Lung (tissue), 11 donors: ENCODE measurements at regions not wholly inside any gene's neighbourhood (a gene's known extent, or its start where the extent isn't known, plus 50 kb on each side); places are given as distances from the start of the nearest gene placed in this dataset.
"Not testable (repeated sequence)": the region's sequence is repeated elsewhere in the genome, so short reads cannot be mapped to it uniquely, and the experiment has no call there.

Experiments
- ATAC-seq: fragments of 200-7000 bp; cut with Tn5 transposase; one replicate; pipeline ENCODE4 v1.9.1; 2020; ENCODE audit warnings: moderate number of reproducible peaks; ENCODE audit not compliant: insufficient read depth, low FRiP score
- DNase-seq, 3 donors: peaks; one replicate each; pipeline ENCODE4 v3.0.0-alpha.2; 2013 to 2017
- H3K27ac ChIP-seq, 2 donors: one replicate each; pipeline ENCODE4 v1.5.1; 2013; ENCODE audit warnings: mild to moderate bottlenecking in 2 of 2, moderate library complexity in 2 of 2, control low read depth in 1 of 2, inconsistent platforms in 1 of 2, low read depth in 1 of 2, low read length in 1 of 2
- H3K27me3 ChIP-seq, 3 donors: one replicate each; pipeline ENCODE4 v1.5.1; 2013; ENCODE audit warnings: low read length in 2 of 3; ENCODE audit not compliant: control insufficient read depth in 3 of 3, insufficient read depth in 3 of 3
- H3K36me3 ChIP-seq, 4 donors: one replicate each; pipeline ENCODE4 v1.5.1; 2013; ENCODE audit warnings: low read length in 4 of 4, mild to moderate bottlenecking in 1 of 4, moderate library complexity in 1 of 4; ENCODE audit not compliant: control insufficient read depth in 4 of 4, insufficient read depth in 4 of 4
- H3K4me1 ChIP-seq, 5 donors: one replicate each; pipeline ENCODE4 v1.5.1; 2013; ENCODE audit warnings: low read length in 5 of 5, mild to moderate bottlenecking in 2 of 5, moderate library complexity in 1 of 5; ENCODE audit not compliant: control insufficient read depth in 5 of 5, insufficient read depth in 5 of 5
- H3K4me3 ChIP-seq: one replicate; pipeline ENCODE4 v1.5.1; 2013; ENCODE audit warnings: mild to moderate bottlenecking, control low read depth, moderate library complexity
- H3K9ac ChIP-seq, 2 donors: one replicate each; pipeline ENCODE4 v1.5.1; 2013; ENCODE audit warnings: low read length in 2 of 2, control low read depth in 1 of 2; ENCODE audit not compliant: insufficient read depth in 1 of 2
- H3K9me3 ChIP-seq, 4 donors: one replicate each; pipeline ENCODE4 v1.5.1; 2013; ENCODE audit warnings: low read length in 3 of 4, mild to moderate bottlenecking in 1 of 4, moderate library complexity in 1 of 4; ENCODE audit not compliant: control insufficient read depth in 4 of 4, insufficient read depth in 3 of 4
- WGBS, 2 donors: extraction: QIAGEN DNeasy Blood & Tissue Kit; methylation state at CpG; one replicate each; pipeline ENCODE4 v1.1.7; 2013; 5-methylcytosine and 5-hydroxymethylcytosine counted together
- TF ChIP-seq, protein P1 (sequence below): IDR thresholded peaks from 2 replicates; pipeline ENCODE4 v1.5.1; 2012; ENCODE audit warnings: mild to moderate bottlenecking; ENCODE audit errors: control extremely low read depth, extremely low read depth
- donor health status: control.
- donor health status: control.
- donor health status: Bipolar disorder and iron deficiency.
- donor health status: healthy.
- donor health status: DM: yes; HTN: yes; CAD: no.

- DNase-seq: no peak
- TF ChIP-seq, protein P1, sequence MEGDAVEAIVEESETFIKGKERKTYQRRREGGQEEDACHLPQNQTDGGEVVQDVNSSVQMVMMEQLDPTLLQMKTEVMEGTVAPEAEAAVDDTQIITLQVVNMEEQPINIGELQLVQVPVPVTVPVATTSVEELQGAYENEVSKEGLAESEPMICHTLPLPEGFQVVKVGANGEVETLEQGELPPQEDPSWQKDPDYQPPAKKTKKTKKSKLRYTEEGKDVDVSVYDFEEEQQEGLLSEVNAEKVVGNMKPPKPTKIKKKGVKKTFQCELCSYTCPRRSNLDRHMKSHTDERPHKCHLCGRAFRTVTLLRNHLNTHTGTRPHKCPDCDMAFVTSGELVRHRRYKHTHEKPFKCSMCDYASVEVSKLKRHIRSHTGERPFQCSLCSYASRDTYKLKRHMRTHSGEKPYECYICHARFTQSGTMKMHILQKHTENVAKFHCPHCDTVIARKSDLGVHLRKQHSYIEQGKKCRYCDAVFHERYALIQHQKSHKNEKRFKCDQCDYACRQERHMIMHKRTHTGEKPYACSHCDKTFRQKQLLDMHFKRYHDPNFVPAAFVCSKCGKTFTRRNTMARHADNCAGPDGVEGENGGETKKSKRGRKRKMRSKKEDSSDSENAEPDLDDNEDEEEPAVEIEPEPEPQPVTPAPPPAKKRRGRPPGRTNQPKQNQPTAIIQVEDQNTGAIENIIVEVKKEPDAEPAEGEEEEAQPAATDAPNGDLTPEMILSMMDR: no peak
- H3K27me3 ChIP-seq: no peaks in the 10 kb centered on the region
- no peaks in the 10 kb centered on the region for H3K36me3 ChIP-seq
- no peaks in the 10 kb centered on the region for H3K4me1 ChIP-seq
- no peak overlapping the region for H3K4me3 ChIP-seq
- H3K27ac ChIP-seq: no peak overlapping the region
- ATAC-seq: no peak
- no peaks in the 10 kb centered on the region for H3K9me3 ChIP-seq
- no peak overlapping the region for H3K9ac ChIP-seq
Measured at GRCh38 chr10:53357587-53357986, 585.0 kb upstream of the MBL2 start.

GRCh38 chr10:53356616-53357349 is 584.2 kb upstream of the MBL2 start:
- no peaks in the 10 kb centered on the region for H3K4me1 ChIP-seq
- H3K9me3 ChIP-seq: no peaks in the 10 kb centered on the region
- H3K27ac ChIP-seq: no peak overlapping the region
- H3K27me3 ChIP-seq: no peaks in the 10 kb centered on the region
- H3K36me3 ChIP-seq: no peaks in the 10 kb centered on the region
- TF ChIP-seq, protein P1: no peak
- peak in 2 of 3 donors; percentile 6 to 22 for DNase-seq
- no peak overlapping the region for H3K4me3 ChIP-seq
- 68 to 84% methylated on average over 3 of the region's 3 CpGs for WGBS, 2 donors
- no peak overlapping the region for H3K9ac ChIP-seq
- no peak for ATAC-seq

- WGBS, 2 donors: 86 to 87% methylated on average over 7 of the region's 7 CpGs
- DNase-seq, H3K4me1 ChIP-seq, H3K9me3 ChIP-seq, H3K27ac ChIP-seq, H3K36me3 ChIP-seq, H3K9ac ChIP-seq, H3K4me3 ChIP-seq, H3K27me3 ChIP-seq, ATAC-seq: not testable (repeated sequence)
Measured at GRCh38 chr10:53342531-53342930, 569.9 kb upstream of the MBL2 start.

GRCh38 chr10:53338199-53338598 is 565.6 kb upstream of the MBL2 start:
- 59 to 73% methylated on average over 2 of the region's 2 CpGs for WGBS, 2 donors
- not testable (repeated sequence) for DNase-seq, H3K9ac ChIP-seq, H3K27me3 ChIP-seq, H3K9me3 ChIP-seq, ATAC-seq, H3K4me3 ChIP-seq, H3K4me1 ChIP-seq, H3K36me3 ChIP-seq, H3K27ac ChIP-seq

GRCh38 chr10:53335803-53336422 is 563.3 kb upstream of the MBL2 start:
- H3K4me3 ChIP-seq, DNase-seq, H3K27me3 ChIP-seq, H3K9me3 ChIP-seq, H3K36me3 ChIP-seq, H3K4me1 ChIP-seq, H3K9ac ChIP-seq, ATAC-seq, H3K27ac ChIP-seq: not testable (repeated sequence)
- 91 to 92% methylated on average over 6 of the region's 6 CpGs for WGBS, 2 donors
